ENCODE measurements at regions not wholly inside any gene's neighbourhood (a gene's known extent, or its start where the extent isn't known, plus 50 kb on each side); places are given as distances from the start of the nearest gene placed in this dataset.

GRCh38 chr1:221069986-221070385, 190.7 kb downstream of the HLX start:
- Histone ChIP-seq H3K4me3 (no peak overlapping the region), H3K27ac (no peak overlapping the region), H3K36me3 (replicated peaks in 1 of 2; ENCODE audit: insufficient read depth in 1 of 2, low read depth in 2 of 2) (no peaks in the 10 kb centered on the region), H3K4me1 (no peaks in the 10 kb centered on the region), H3K27me3 (no peaks in the 10 kb centered on the region), H3K9me3 (no peaks in the 10 kb centered on the region)
- intact Hi-C loops (cut with DNase I), result no loop called here
- WGBS, 2 donors, result 61 to 88% methylated on average over 2 of the region's 2 CpGs
- TF ChIP-seq POLR2A (IDR thresholded peaks at IDR 0.05) (no peak), CTCF (IDR thresholded peaks at IDR 0.05) (no peak)
- DNase-seq (no peak), ATAC-seq (no peak)

GRCh38 chr1:221071777-221072176, 192.5 kb downstream of the HLX start:
- WGBS, 2 donors, result 37 to 40% methylated on average over 1 of the region's 1 CpG
- no peaks in the 10 kb centered on the region for H3K9me3 ChIP-seq
- no peaks in the 10 kb centered on the region for H3K4me1 ChIP-seq
- no peak overlapping the region for H3K4me3 ChIP-seq
- H3K36me3 ChIP-seq (replicated peaks in 1 of 2; ENCODE audit: insufficient read depth in 1 of 2, low read depth in 2 of 2), result no peaks in the 10 kb centered on the region
- no peak for TF ChIP-seq POLR2A (IDR thresholded peaks at IDR 0.05)
- no peak for TF ChIP-seq CTCF (IDR thresholded peaks at IDR 0.05)
- H3K27me3 ChIP-seq, result no peaks in the 10 kb centered on the region
- no peak overlapping the region for H3K27ac ChIP-seq
- intact Hi-C loops (cut with DNase I), result no loop called here
- DNase-seq, result no peak
- no peak for ATAC-seq

- intact Hi-C loops (cut with DNase I), result no loop called here
- Histone ChIP-seq H3K27ac (no peak overlapping the region), H3K27me3 (no peaks in the 10 kb centered on the region), H3K9me3 (no peaks in the 10 kb centered on the region), H3K36me3 (replicated peaks in 1 of 2; ENCODE audit: insufficient read depth in 1 of 2, low read depth in 2 of 2) (no peaks in the 10 kb centered on the region), H3K4me3 (no peak overlapping the region), H3K4me1 (no peaks in the 10 kb centered on the region)
- no peak for DNase-seq
- TF ChIP-seq POLR2A (IDR thresholded peaks at IDR 0.05) (no peak), CTCF (IDR thresholded peaks at IDR 0.05) (no peak)
- no peak for ATAC-seq
- WGBS, 2 donors, result 44 to 72% methylated on average over 1 of the region's 1 CpG
These were observed 193.0 kb downstream of the HLX start for GRCh38 chr1:221072214-221072613.

- Histone ChIP-seq H3K36me3 (replicated peaks in 1 of 2; ENCODE audit: insufficient read depth in 1 of 2, low read depth in 2 of 2) (no peaks in the 10 kb centered on the region), H3K4me1 (no peaks in the 10 kb centered on the region), H3K9me3 (no peaks in the 10 kb centered on the region), H3K4me3 (no peak overlapping the region), H3K27me3 (no peaks in the 10 kb centered on the region), H3K27ac (no peak overlapping the region)
- DNase-seq, result no peak
- WGBS, 2 donors, result 51 to 75% methylated on average over 2 of the region's 2 CpGs
- no peak for TF ChIP-seq CTCF (IDR thresholded peaks at IDR 0.05)
- TF ChIP-seq POLR2A (IDR thresholded peaks at IDR 0.05), result no peak
- intact Hi-C loops (cut with DNase I), result no loop called here
- ATAC-seq, result no peak
These were observed 195.1 kb downstream of the HLX start for GRCh38 chr1:221074332-221074731.

- Histone ChIP-seq H3K36me3 (replicated peaks in 1 of 2; ENCODE audit: insufficient read depth in 1 of 2, low read depth in 2 of 2) (no peaks in the 10 kb centered on the region), H3K9me3 (no peaks in the 10 kb centered on the region), H3K4me3 (no peak overlapping the region), H3K27ac (no peak overlapping the region), H3K4me1 (no peaks in the 10 kb centered on the region), H3K27me3 (no peaks in the 10 kb centered on the region)
- intact Hi-C loops (cut with DNase I), result no loop called here
- DNase-seq (no peak), ATAC-seq (no peak)
- 41 to 55% methylated on average over 3 of the region's 3 CpGs for WGBS, 2 donors
- no peak for TF ChIP-seq POLR2A (IDR thresholded peaks at IDR 0.05)
- TF ChIP-seq CTCF (IDR thresholded peaks at IDR 0.05), result no peak
These were observed 196.7 kb downstream of the HLX start for GRCh38 chr1:221075911-221076310.

Measured in body of pancreas (tissue), 4 donors.